B cell (primary cell): ENCODE measurements at regions not wholly inside any gene's neighbourhood (a gene's known extent, or its start where the extent isn't known, plus 50 kb on each side); places are given as distances from the start of the nearest gene placed in this dataset.

Experiments
- CTCF ChIP-seq: fragments of 200-600 bp; IDR thresholded peaks from one replicate; pipeline ENCODE4 v1.8.0; 2022; ENCODE audit warnings: antibody characterized with exemption, mild to moderate bottlenecking
- EZH2 ChIP-seq: IDR thresholded peaks from 2 replicates; pipeline ENCODE4 v1.6.1; 2012; ENCODE audit warnings: borderline replicate concordance, low read depth, mild to moderate bottlenecking, moderate library complexity, low read length; ENCODE audit not compliant: insufficient read depth, poor library complexity, severe bottlenecking

- TF ChIP-seq CTCF, result no peak
- no peak for TF ChIP-seq EZH2
These were observed 84.5 kb upstream of the LRRC7 start for GRCh38 chr1:69483246-69483645.
